H1 (cell line): ENCODE measurements at regions not wholly inside any gene's neighbourhood (a gene's known extent, or its start where the extent isn't known, plus 50 kb on each side); places are given as distances from the start of the nearest gene placed in this dataset.

Experiments
- CTCF ChIA-PET: fragments of 300-600 bp; sonication (Branson Sonifier 250); formaldehyde crosslinking; loops from one replicate; lab custom pipeline; 2021; ENCODE audit not compliant: partially characterized antibody; lab: Charles Lee
- POLR2A ChIA-PET: fragments of 300-600 bp; sonication (Branson Sonifier 250); formaldehyde crosslinking; loops from one replicate; lab custom pipeline; 2021; ENCODE audit warnings: inconsistent platforms; ENCODE audit not compliant: partially characterized antibody; lab: Charles Lee
- DNase-seq, 2 experiments: peaks; one replicate each; pipeline versions ENCODE4 v3.0.0 to v3.0.0-alpha.2; 2010 to 2022; ENCODE audit warnings: low spot score in 2 of 2, low read depth in 1 of 2, mixed read lengths in 1 of 2
- FAIRE-seq: peaks from 2 replicates; lab custom pipeline; 2011; peaks lifted over from hg19 to GRCh38; lab: Jason Lieb, UNC
- H2AFZ ChIP-seq: 2 replicates; pipeline ENCODE4 v1.8.1; 2012; ENCODE audit warnings: low read length, inconsistent platforms
- H2AK5ac ChIP-seq: 2 replicates; pipeline ENCODE4 v1.6.1; 2013; ENCODE audit warnings: low read depth, low read length
- H2BK120ac ChIP-seq: replicated peaks from 2 replicates; pipeline ENCODE3; 2013; ENCODE audit warnings: low read depth, low read length, inconsistent platforms
- H2BK12ac ChIP-seq: 2 replicates; pipeline ENCODE4 v1.6.1; 2013; ENCODE audit warnings: low read depth, low read length
- H2BK15ac ChIP-seq: 2 replicates; pipeline ENCODE4 v1.6.1; 2013; ENCODE audit warnings: low read length
- H2BK20ac ChIP-seq: 2 replicates; pipeline ENCODE4 v1.6.1; 2013; ENCODE audit warnings: low read length
- H2BK5ac ChIP-seq: 2 replicates; pipeline ENCODE4 v1.6.1; 2013; ENCODE audit warnings: low read depth, low read length
- H3K14ac ChIP-seq: 2 replicates; pipeline ENCODE4 v1.6.1; 2013; ENCODE audit warnings: inconsistent platforms; ENCODE audit not compliant: insufficient read length
- H3K18ac ChIP-seq: 2 replicates; pipeline ENCODE4 v1.6.1; 2013; ENCODE audit warnings: low read length; ENCODE audit errors: extremely low read depth
- H3K23ac ChIP-seq: 2 replicates; pipeline ENCODE4 v1.6.1; 2013; ENCODE audit warnings: inconsistent platforms; ENCODE audit not compliant: insufficient read length
- H3K23me2 ChIP-seq: 2 replicates; pipeline ENCODE4 v1.6.1; 2013; ENCODE audit warnings: low read depth, low read length
- H3K27ac ChIP-seq: 2 replicates; pipeline ENCODE4 v1.6.1; 2011; ENCODE audit warnings: low read depth, low read length, inconsistent platforms
- H3K27me3 ChIP-seq, 4 experiments: replicated peaks in 1 of 4; 1 replicate in 1 of 4; 2 replicates in 3 of 4; pipeline versions ENCODE4 v1.6.1 to v1.8.1; 2011 to 2013; ENCODE audit warnings: low read length in 3 of 4, mild to moderate bottlenecking in 3 of 4, inconsistent platforms in 2 of 4, mixed read lengths in 2 of 4, moderate library complexity in 1 of 4; ENCODE audit not compliant: control insufficient read depth in 3 of 4, insufficient read depth in 3 of 4; ENCODE audit errors: extremely low read depth in 1 of 4
- H3K36me3 ChIP-seq, 4 experiments: 2 replicates each; pipeline versions ENCODE4 v1.6.1 to v1.8.1; 2011 to 2013; ENCODE audit warnings: mild to moderate bottlenecking in 4 of 4, low read length in 3 of 4, moderate library complexity in 2 of 4, control low read depth in 1 of 4, inconsistent platforms in 1 of 4; ENCODE audit not compliant: insufficient read depth in 4 of 4, control insufficient read depth in 2 of 4
- H3K4ac ChIP-seq: replicated peaks from 2 replicates; pipeline ENCODE3; 2013; ENCODE audit warnings: low read length, low read depth, mixed read lengths, inconsistent platforms; ENCODE audit not compliant: insufficient read length
- H3K4me1 ChIP-seq, 4 experiments: replicated peaks in 1 of 4; 1 replicate in 1 of 4; 2 replicates in 3 of 4; pipeline versions ENCODE4 v1.6.1 to v1.8.1; 2011 to 2013; ENCODE audit warnings: low read length in 3 of 4, inconsistent platforms in 2 of 4, mixed read lengths in 1 of 4; ENCODE audit not compliant: insufficient read depth in 4 of 4, control insufficient read depth in 3 of 4
- H3K4me2 ChIP-seq, 2 experiments: 2 replicates each; pipeline versions ENCODE4 v1.6.1 to v1.8.1; 2011 to 2013; ENCODE audit warnings: low read depth in 2 of 2, low read length in 2 of 2, control low read depth in 1 of 2, inconsistent platforms in 1 of 2, mild to moderate bottlenecking in 1 of 2; ENCODE audit not compliant: insufficient read depth in 1 of 2
- H3K4me3 ChIP-seq, 4 experiments: fragments of 200-600, 300-600 bp in 1 of 4; sonication (generic), shearing (Covaris generic), sonication (Bioruptor Twin) in 1 of 4; 2 replicates each; pipeline versions ENCODE4 v1.5.1 to v1.8.1; 2011 to 2016; ENCODE audit warnings: low read length in 4 of 4, low read depth in 3 of 4, control low read depth in 2 of 4, inconsistent platforms in 2 of 4, mild to moderate bottlenecking in 2 of 4, mixed read lengths in 1 of 4, moderate library complexity in 1 of 4; ENCODE audit not compliant: insufficient read depth in 2 of 4; ENCODE audit errors: extremely low read depth in 1 of 4
- H3K56ac ChIP-seq: replicated peaks from 2 replicates; pipeline ENCODE3; 2013; ENCODE audit warnings: low read depth, mild to moderate bottlenecking, mixed read lengths, low read length, inconsistent platforms; ENCODE audit not compliant: insufficient read length
- H3K79me1 ChIP-seq: 2 replicates; pipeline ENCODE4 v1.6.1; 2013; ENCODE audit warnings: low read depth, low read length, control low read depth
- H3K79me2 ChIP-seq, 2 experiments: 2 replicates each; pipeline versions ENCODE4 v1.6.1 to v1.8.1; 2012 to 2013; ENCODE audit warnings: low read length in 2 of 2, mild to moderate bottlenecking in 2 of 2, inconsistent platforms in 1 of 2; ENCODE audit not compliant: insufficient read depth in 2 of 2, control insufficient read depth in 1 of 2
- H3K9ac ChIP-seq, 4 experiments: replicated peaks in 1 of 4; 1 replicate in 1 of 4; 2 replicates in 3 of 4; pipeline versions ENCODE4 v1.6.1 to v1.8.1; 2011 to 2013; ENCODE audit warnings: low read depth in 3 of 4, low read length in 3 of 4, control low read depth in 2 of 4, mild to moderate bottlenecking in 2 of 4, moderate library complexity in 2 of 4, inconsistent platforms in 1 of 4; ENCODE audit errors: extremely low read depth in 1 of 4
- H3K9me3 ChIP-seq, 2 experiments: 2 replicates each; pipeline versions ENCODE4 v1.6.1 to v1.8.1; 2012 to 2013; ENCODE audit warnings: mild to moderate bottlenecking in 2 of 2, moderate library complexity in 2 of 2, control low read depth in 1 of 2, inconsistent platforms in 1 of 2, low read depth in 1 of 2, low read length in 1 of 2, mixed read lengths in 1 of 2; ENCODE audit not compliant: insufficient read depth in 2 of 2
- H4K20me1 ChIP-seq, 2 experiments: replicated peaks in 1 of 2; 2 replicates each; pipeline versions ENCODE3 to v1.8.1; 2011 to 2013; ENCODE audit warnings: inconsistent platforms in 2 of 2, low read length in 2 of 2, mild to moderate bottlenecking in 1 of 2; ENCODE audit not compliant: insufficient read depth in 2 of 2, control insufficient read depth in 1 of 2
- H4K5ac ChIP-seq: 2 replicates; pipeline ENCODE4 v1.6.1; 2013; ENCODE audit warnings: low read length, low read depth, mixed read lengths, inconsistent platforms; ENCODE audit not compliant: insufficient read length
- H4K8ac ChIP-seq: 2 replicates; pipeline ENCODE4 v1.8.0; 2013; ENCODE audit warnings: mild to moderate bottlenecking, moderate library complexity, low read length, inconsistent platforms; ENCODE audit not compliant: insufficient read depth; ENCODE audit errors: extremely low read depth
- H4K91ac ChIP-seq: replicated peaks from 2 replicates; pipeline ENCODE3; 2013; ENCODE audit warnings: low read length, mixed read lengths, inconsistent platforms; ENCODE audit not compliant: insufficient read length
- TEAD4 ChIP-seq: IDR thresholded peaks from 2 replicates; pipeline ENCODE4 v1.6.1; 2012; ENCODE audit warnings: low read depth, low read length, inconsistent platforms, mixed read lengths
- WGBS, 2 experiments: shearing (Covaris generic) in 1 of 2; methylation state at CpG; one replicate each; pipeline versions ENCODE4 v1.1.6 to v1.1.7; 2013 to 2015; ENCODE audit warnings: low lambda C conversion rate in 2 of 2, mixed read lengths in 2 of 2, inconsistent platforms in 1 of 2, low coverage in 1 of 2, missing lambda C conversion rate in 1 of 2; ENCODE audit not compliant: insufficient replicate concordance in 2 of 2, insufficient coverage in 1 of 2, insufficient read length in 1 of 2; ENCODE audit errors: extremely low coverage in 1 of 2, missing lambda C conversion rate in 1 of 2; 5-methylcytosine and 5-hydroxymethylcytosine counted together
- TF ChIP-seq, protein P1 (sequence below): IDR thresholded peaks from 2 replicates; pipeline ENCODE4 v1.6.1; 2011; ENCODE audit warnings: low read depth, mild to moderate bottlenecking, low read length; ENCODE audit not compliant: insufficient read depth

DNA sequence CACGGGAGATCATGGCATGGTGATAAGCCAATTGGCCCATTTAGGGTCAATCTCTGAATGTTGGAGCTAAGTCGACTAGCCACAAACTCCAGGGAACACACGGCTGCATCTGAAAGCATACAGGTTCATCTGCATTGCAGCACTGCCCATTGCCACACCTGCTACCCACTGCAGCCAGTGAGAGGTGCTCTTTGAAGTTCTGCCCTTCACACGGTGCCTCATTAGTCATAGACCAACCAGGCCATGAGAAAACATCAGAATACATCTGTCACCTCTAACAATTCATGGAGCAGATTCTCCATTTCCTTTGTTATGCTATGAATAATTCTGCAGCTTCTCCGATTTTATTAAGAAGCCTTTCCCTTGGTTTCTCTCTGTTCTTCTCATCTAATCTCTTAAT, 65.7 kb upstream of the FAM204A start:
- no peak for FAIRE-seq
- Histone ChIP-seq H4K5ac (no peak overlapping the region), H4K8ac (no peak overlapping the region), H3K4me1 (peaks cover 3 to 11% (median 7%) of the 10 kb centered on the region in 4 experiments), H3K56ac (no peak overlapping the region), H3K4ac (no peak overlapping the region), H2BK20ac (no peak overlapping the region), H2BK120ac (no peak overlapping the region), H2AK5ac (no peak overlapping the region), H3K27ac (no peak overlapping the region), H3K9ac (no peak overlapping the region), H3K4me2 (peak overlapping the region in 1 of 2 experiments; percentile 7; a peak in 2 of 4 replicates), H3K18ac (no peak overlapping the region), H3K27me3 (no peaks in the 10 kb centered on the region; a peak in 1 of 7 replicates), H2AFZ (no peak overlapping the region), H4K91ac (no peak overlapping the region), H3K23ac (no peak overlapping the region), H2BK5ac (no peak overlapping the region), H3K79me1 (no peaks in the 10 kb centered on the region), H4K20me1 (no peaks in the 10 kb centered on the region), H3K23me2 (no peaks in the 10 kb centered on the region), H3K9me3 (no peaks in the 10 kb centered on the region), H3K36me3 (no peaks in the 10 kb centered on the region), H3K79me2 (no peaks in the 10 kb centered on the region), H2BK15ac (no peak overlapping the region), H2BK12ac (no peak overlapping the region), H3K14ac (no peak overlapping the region), H3K4me3 (no peak overlapping the region)
- TF ChIP-seq, protein P1, sequence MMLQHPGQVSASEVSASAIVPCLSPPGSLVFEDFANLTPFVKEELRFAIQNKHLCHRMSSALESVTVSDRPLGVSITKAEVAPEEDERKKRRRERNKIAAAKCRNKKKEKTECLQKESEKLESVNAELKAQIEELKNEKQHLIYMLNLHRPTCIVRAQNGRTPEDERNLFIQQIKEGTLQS: no peak
- TF ChIP-seq TEAD4: no peak
- DNase-seq: no peak
- POLR2A ChIA-PET: no interaction called here
- CTCF ChIA-PET: no interaction called here
- 85% methylated on average over 5 of the region's 5 CpGs; no CpG with 5 or more reads in 1 of the 2 experiments for WGBS, 2 experiments
